ENCODE measurements at regions not wholly inside any gene's neighbourhood (a gene's known extent, or its start where the extent isn't known, plus 50 kb on each side); places are given as distances from the start of the nearest gene placed in this dataset.

GRCh38 chr4:75327804-75328512, 186.2 kb downstream of the RCHY1 start (continued):
- no peak for TF ChIP-seq RERE (CRISPR knock-in tag; IDR thresholded peaks at IDR 0.05; ENCODE audit: low read depth)
- no peak for TF ChIP-seq SP1 (IDR thresholded peaks at IDR 0.05)
- no peak for TF ChIP-seq SP1 (CRISPR knock-in tag; IDR thresholded peaks at IDR 0.05)

- FAIRE-seq: no peak
- H3K4me1 ChIP-seq (ENCODE audit: insufficient read depth, low read length): no peaks in the 10 kb centered on the region
- H3K36me3 ChIP-seq (replicated peaks in 1 of 2; ENCODE audit: control insufficient read depth in 1 of 2, insufficient read depth in 2 of 2, low read length in 2 of 2): no peaks in the 10 kb centered on the region
- no peak overlapping the region for H3K9ac ChIP-seq (ENCODE audit: insufficient read depth, low read depth, low read length)
- intact Hi-C loops (cut with micrococcal nuclease; ENCODE audit: unreplicated experiment) (no loop called here), in situ Hi-C loops (cut with HindIII; ENCODE audit: extremely low pct_ligation_motif_present, low pct_unique_long_range_greater_than_20kb) (no loop called here)
- WGBS (ENCODE audit: low lambda C conversion rate): 4% methylated on average over 2 of the region's 2 CpGs
- no TSS peak for BruUV-seq (replicated peaks)
- ChIA-PET CTCF (ENCODE audit: low intra/inter-chr PET ratio, low total read pairs) (no interaction called here), POLR2A (no interaction called here)
- DNase-seq (ENCODE audit: low spot score): no peak
- no peak for ATAC-seq
- no peaks in the 10 kb centered on the region for H4K20me1 ChIP-seq (ENCODE audit: insufficient read depth, low read length)
- no peak overlapping the region for H2AFZ ChIP-seq (ENCODE audit: low read length)
- no peak overlapping the region for H3K4me2 ChIP-seq (ENCODE audit: low read depth, low read length)
- H3K27ac ChIP-seq (ENCODE audit: extremely low read length, insufficient read depth, low read length): no peak overlapping the region
- H3K4me3 ChIP-seq (replicated peaks in 1 of 3; ENCODE audit: insufficient read depth in 1 of 3, low read depth in 2 of 3, low read length in 3 of 3): no peak overlapping the region
- H3K27me3 ChIP-seq (ENCODE audit: control insufficient read depth in 1 of 2, insufficient read depth in 2 of 2, low read length in 2 of 2): no peaks in the 10 kb centered on the region
- H3K79me2 ChIP-seq (ENCODE audit: insufficient read depth, low read length): no peaks in the 10 kb centered on the region
- H3K9me3 ChIP-seq (ENCODE audit: low read length): no peaks in the 10 kb centered on the region
- TF ChIP-seq ASH2L (IDR thresholded peaks at IDR 0.05; ENCODE audit: insufficient read length, low read depth, low read length): no peak
- no peak for TF ChIP-seq DMAP1 (CRISPR knock-in tag; IDR thresholded peaks at IDR 0.05)
- no peak for TF ChIP-seq ZMAT3 (CRISPR knock-in tag; conservative IDR thresholded peaks at IDR 0.05)
- TF ChIP-seq ZNF597 (CRISPR knock-in tag; IDR thresholded peaks at IDR 0.05): no peak
- TF ChIP-seq ESRRA (CRISPR knock-in tag; IDR thresholded peaks at IDR 0.05; ENCODE audit: low read depth): no peak
- no peak for TF ChIP-seq KLF16 (CRISPR knock-in tag; IDR thresholded peaks at IDR 0.05)
Observed at GRCh38 chr4:75325318-75325979, 188.8 kb downstream of the RCHY1 start.
